Fibroblast of skin of left biceps (primary cell): ENCODE measurements at regions not wholly inside any gene's neighbourhood (a gene's known extent, or its start where the extent isn't known, plus 50 kb on each side); places are given as distances from the start of the nearest gene placed in this dataset.
A peak's percentile ranks its signal among the peaks of the same experiment; 100 is the strongest.
"Not testable (repeated sequence)": the region's sequence is repeated elsewhere in the genome, so short reads cannot be mapped to it uniquely, and the experiment has no call there.

ENCODE experiments used
- DNase-seq, 2 experiments: peaks; one replicate each; pipeline ENCODE4 v3.0.0-alpha.2; 2013; ENCODE audit warnings: low read depth in 2 of 2

DNA sequence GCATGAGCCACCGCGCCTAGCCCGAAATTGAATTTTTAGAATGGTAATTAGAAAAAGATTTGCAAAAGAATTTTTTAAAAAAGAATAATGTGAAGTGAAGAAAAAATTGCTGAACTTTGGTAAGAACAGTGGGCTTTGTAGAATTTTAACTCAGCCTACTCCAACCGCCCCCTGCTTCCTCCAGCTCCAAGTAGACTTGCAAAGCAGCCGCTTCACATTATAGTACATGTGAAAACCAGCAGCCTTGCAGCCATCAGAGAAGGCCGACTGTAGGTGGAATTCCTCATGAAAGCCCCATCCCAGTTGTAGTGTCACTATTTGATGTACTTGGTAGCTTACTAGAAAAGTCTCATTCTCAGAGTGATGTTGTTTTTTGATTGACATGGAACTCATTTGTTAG lies 835.6 kb downstream of the TBC1D32 start:
- DNase-seq, result no peak

GRCh38 chr6:120496661-120497060 lies 837.6 kb downstream of the TBC1D32 start:
- DNase-seq, result no peak

GRCh38 chr6:120493505-120493904 lies 840.8 kb downstream of the TBC1D32 start:
- DNase-seq, result no peak

- DNase-seq, result no peak
Measured at GRCh38 chr6:120489941-120490340, 844.3 kb downstream of the TBC1D32 start.

- no peak for DNase-seq
Measured at GRCh38 chr6:120484146-120484545, 850.1 kb downstream of the TBC1D32 start.

GRCh38 chr6:120478650-120479049 lies 855.6 kb downstream of the TBC1D32 start:
- no peak for DNase-seq

DNA sequence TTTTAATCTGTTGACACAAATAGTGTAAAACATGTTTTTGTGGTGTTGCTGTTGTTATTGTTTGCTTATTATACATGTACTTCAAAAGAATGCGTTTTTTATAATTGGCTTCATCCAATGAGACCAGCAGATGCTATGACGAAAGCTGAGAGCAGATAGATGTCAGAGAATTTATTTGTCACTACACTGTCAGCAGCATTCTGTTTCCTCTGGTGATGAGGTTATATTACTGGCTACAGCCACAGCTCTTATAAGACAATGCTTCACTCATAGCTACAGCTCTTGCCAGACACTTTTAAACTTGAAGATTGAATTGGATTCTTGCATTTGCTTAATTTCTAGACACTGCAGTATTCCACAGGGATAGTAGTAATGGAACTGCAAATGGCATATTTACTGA lies 860.5 kb downstream of the TBC1D32 start:
- DNase-seq, result no peak

- DNase-seq, result no peak
Measured at GRCh38 chr6:120468486-120468885, 865.8 kb downstream of the TBC1D32 start.

- no peak for DNase-seq
Measured at GRCh38 chr6:120451508-120451907, 882.8 kb downstream of the TBC1D32 start.

DNA sequence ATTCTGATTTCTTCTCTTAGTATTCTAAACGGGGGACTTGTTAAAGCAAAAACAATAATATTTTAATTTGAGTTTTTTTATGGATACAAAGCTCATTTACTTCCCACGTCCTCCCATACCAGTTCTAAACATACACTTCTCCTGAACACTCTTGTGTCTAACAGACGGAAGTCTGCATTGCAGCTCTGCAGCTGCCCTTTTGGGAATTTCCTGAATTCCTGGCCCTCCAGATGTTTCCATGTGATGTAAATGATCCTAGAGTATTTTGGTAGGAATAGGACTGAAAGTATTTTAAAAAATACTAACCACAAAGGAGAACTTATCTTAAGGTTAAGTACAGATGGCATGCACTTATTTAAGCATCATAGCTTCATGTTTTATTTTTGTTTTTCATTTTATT lies 886.7 kb downstream of the TBC1D32 start:
- no peak for DNase-seq

DNA sequence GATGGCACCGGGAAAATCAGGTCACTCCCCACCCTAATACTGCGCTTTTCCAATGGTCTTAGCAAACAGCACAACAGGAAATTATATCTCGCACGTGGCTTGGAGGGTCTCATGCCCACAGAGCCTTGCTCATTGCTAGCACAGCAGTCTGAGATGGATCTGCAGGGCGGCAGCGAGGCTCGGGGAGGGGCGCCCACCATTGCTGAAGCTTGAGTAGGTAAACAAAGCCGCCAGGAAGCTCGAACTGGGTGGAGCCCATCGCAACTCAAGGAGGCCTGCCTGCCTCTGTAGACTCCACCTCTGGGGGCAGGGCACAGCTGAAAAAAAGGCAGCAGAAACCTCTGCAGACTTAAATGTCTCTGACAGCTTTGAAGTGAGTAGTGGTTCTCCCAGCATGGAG lies 901.4 kb downstream of the TBC1D32 start:
- DNase-seq, result not testable (repeated sequence)

DNA sequence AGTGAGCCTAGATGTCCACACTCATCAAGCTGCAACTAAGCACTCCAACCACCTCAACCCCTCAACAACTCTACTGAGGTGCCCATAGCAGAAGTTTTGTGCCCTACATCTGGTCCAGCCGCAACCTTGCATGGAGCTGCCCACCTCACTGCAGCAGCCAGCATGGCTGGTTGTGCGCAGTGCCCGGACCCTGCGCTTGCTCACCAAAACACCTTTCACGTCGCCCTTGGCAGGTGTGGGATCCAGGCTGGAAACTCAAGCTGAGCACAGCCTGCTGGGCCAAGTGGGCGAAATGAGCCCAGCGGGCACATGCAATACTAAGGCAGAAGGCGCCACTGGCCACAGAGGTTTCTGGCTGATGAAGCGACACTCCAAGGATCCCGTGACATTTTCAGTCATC lies 902.4 kb downstream of the TBC1D32 start:
- DNase-seq, result no peak

DNA sequence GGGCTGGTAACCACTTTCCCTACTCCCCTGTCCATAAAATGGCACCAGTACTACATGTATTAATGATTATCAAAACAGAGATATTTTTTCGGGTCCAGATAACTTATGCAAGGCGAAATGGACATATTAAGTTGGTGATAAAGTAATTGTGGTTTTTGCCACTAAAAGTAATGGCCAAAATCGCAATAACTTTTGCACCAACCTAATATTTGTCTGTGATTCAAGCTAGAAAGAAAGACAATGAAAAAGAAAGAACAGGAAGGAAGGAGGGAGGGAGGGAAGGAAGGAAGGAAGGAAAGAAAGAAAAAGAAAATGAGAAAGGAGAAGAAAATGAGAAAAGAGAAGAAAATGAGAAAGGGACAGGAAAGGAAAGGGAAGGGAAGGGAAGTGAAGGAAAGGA lies 922.9 kb downstream of the TBC1D32 start:
- no peak for DNase-seq

- DNase-seq, result no peak
Measured at GRCh38 chr6:120410586-120410985, 923.7 kb downstream of the TBC1D32 start.

GRCh38 chr6:120407696-120408095 lies 926.6 kb downstream of the TBC1D32 start:
- DNase-seq, result no peak

- DNase-seq, result no peak
Measured at GRCh38 chr6:120405947-120406346, 928.3 kb downstream of the TBC1D32 start.

GRCh38 chr6:120395784-120396183 lies 938.5 kb downstream of the TBC1D32 start:
- no peak for DNase-seq

DNA sequence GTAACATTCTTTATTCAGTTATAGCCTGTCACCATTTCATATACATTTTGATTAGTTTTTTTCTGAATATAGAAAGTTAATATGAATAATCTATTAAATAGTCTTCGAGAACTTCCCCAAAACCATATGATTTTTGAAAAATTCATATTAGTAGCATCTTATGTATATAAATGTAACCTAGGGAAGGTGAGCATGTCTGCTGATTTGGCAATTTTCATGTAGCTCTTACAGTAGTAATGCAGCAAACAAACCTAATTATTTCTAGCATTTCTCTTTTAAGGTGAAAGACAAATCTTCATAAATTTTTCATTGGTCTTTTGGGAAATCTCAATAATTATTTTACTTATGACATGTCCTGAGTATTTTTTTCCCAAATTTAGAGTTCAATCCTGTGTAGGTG lies 939.0 kb downstream of the TBC1D32 start:
- DNase-seq, result no peak

DNA sequence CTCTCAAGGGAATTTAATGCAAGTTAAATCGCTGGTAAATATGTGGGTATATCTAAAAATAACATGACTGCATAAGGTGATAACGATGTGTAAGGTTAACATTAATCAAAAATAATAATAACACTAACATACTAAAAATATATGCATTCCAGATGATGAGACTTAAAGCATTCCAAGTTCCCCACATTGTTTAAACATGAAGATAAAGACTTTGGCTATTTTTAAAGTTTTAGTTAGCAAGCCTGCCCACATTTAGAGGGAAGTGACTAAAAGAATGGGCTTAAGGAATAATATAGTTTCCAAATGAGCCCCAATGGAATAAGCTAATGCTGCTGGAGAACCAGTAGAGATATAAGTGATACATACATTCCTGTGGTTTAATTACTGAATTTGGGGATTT lies 941.3 kb downstream of the TBC1D32 start:
- peak; percentile 24 to 30 for DNase-seq

- peak; percentile 25 to 30 for DNase-seq
Measured at GRCh38 chr6:120384671-120385070, 949.6 kb downstream of the TBC1D32 start.

GRCh38 chr6:120383681-120384080 lies 950.6 kb downstream of the TBC1D32 start:
- DNase-seq, result no peak

GRCh38 chr6:120378582-120379220 lies 955.6 kb downstream of the TBC1D32 start:
- DNase-seq, result no peak

GRCh38 chr6:120373185-120373584 lies 961.1 kb downstream of the TBC1D32 start:
- DNase-seq, result no peak

- no peak for DNase-seq
Measured at GRCh38 chr6:120363429-120363828, 970.9 kb downstream of the TBC1D32 start.
